ENCODE measurements at regions not wholly inside any gene's neighbourhood (a gene's known extent, or its start where the extent isn't known, plus 50 kb on each side); places are given as distances from the start of the nearest gene placed in this dataset.

DNA sequence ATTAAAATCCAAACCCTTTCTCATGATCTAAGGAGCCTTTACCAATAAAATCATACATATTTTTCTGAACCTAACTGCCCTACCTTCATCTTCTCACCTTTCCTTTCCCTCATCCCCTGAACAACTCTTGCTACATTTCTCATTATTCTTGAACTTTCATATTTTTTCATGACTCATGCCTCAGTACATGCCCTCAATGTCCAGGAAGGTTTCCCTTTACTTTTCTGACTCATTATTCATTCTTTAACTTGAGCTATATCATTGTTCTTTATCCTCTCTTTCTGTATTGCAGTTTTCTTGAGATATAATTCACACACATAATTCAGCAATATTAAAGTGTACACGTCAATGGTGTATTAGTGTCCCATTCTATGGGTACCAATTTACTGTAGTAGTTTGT, 231.0 kb downstream of the ALG10B start:
- TF ChIP-seq, protein P1, sequence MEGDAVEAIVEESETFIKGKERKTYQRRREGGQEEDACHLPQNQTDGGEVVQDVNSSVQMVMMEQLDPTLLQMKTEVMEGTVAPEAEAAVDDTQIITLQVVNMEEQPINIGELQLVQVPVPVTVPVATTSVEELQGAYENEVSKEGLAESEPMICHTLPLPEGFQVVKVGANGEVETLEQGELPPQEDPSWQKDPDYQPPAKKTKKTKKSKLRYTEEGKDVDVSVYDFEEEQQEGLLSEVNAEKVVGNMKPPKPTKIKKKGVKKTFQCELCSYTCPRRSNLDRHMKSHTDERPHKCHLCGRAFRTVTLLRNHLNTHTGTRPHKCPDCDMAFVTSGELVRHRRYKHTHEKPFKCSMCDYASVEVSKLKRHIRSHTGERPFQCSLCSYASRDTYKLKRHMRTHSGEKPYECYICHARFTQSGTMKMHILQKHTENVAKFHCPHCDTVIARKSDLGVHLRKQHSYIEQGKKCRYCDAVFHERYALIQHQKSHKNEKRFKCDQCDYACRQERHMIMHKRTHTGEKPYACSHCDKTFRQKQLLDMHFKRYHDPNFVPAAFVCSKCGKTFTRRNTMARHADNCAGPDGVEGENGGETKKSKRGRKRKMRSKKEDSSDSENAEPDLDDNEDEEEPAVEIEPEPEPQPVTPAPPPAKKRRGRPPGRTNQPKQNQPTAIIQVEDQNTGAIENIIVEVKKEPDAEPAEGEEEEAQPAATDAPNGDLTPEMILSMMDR (IDR thresholded peaks at IDR 0.05 in 4 of 5, conservative IDR thresholded peaks at IDR 0.05 in 1 of 5): no peak
- no peak for TF ChIP-seq POLR2A (IDR thresholded peaks at IDR 0.05)
